Panc1 (cell line): ENCODE measurements at regions not wholly inside any gene's neighbourhood (a gene's known extent, or its start where the extent isn't known, plus 50 kb on each side); places are given as distances from the start of the nearest gene placed in this dataset.
A peak's percentile ranks its signal among the peaks of the same experiment; 100 is the strongest.

Experiments used
- ATAC-seq: fragments of 200-7000 bp; cut with Tn5 transposase; 2 replicates; pipeline ENCODE4 v1.9.1; 2020; ENCODE audit warnings: mild to moderate bottlenecking, moderate library complexity
- BruUV-seq: library from RNA; stranded (reverse); fragments of 400-500 nt; replicated peaks from 2 replicates; lab custom pipeline; 2021; lab: Mats Ljungman, UMichigan
- CTCF ChIA-PET: fragments of 300-600 bp; sonication (Branson Sonifier 250); formaldehyde crosslinking; loops from one replicate; lab custom pipeline; 2022; ENCODE audit warnings: antibody characterized with exemption; lab: Charles Lee
- POLR2A ChIA-PET: fragments of 300-600 bp; sonication (Branson Sonifier 250); formaldehyde crosslinking; loops from one replicate; lab custom pipeline; 2022; ENCODE audit warnings: antibody characterized with exemption; lab: Charles Lee
- DNase-seq: peaks from one replicate; pipeline ENCODE4 v3.0.0-alpha.2; 2010; ENCODE audit warnings: low read depth, low spot score
- H3K27ac ChIP-seq: 2 replicates; pipeline ENCODE4 v1.5.1; 2011; ENCODE audit warnings: mild to moderate bottlenecking, low read length, inconsistent platforms
- H3K27me3 ChIP-seq: fragments of 200-500 bp; sonication (Bioruptor generic); 2 replicates; pipeline ENCODE4 v1.6.0; 2014; ENCODE audit warnings: low read length, inconsistent platforms; ENCODE audit not compliant: control insufficient read depth, insufficient read depth
- H3K36me3 ChIP-seq: fragments of 200-500 bp; sonication (Bioruptor generic); 2 replicates; pipeline ENCODE4 v1.5.1; 2014; ENCODE audit warnings: inconsistent platforms, mild to moderate bottlenecking, low read length, moderate library complexity; ENCODE audit not compliant: control insufficient read depth, insufficient read depth
- H3K4me1 ChIP-seq: 2 replicates; pipeline ENCODE4 v1.5.1; 2011; ENCODE audit warnings: inconsistent platforms, mild to moderate bottlenecking, low read length, moderate library complexity; ENCODE audit not compliant: control insufficient read depth, insufficient read depth
- H3K4me3 ChIP-seq, 2 experiments: 2 replicates each; pipeline ENCODE4 v1.5.1; 2011 to 2012; ENCODE audit warnings: low read depth in 2 of 2, low read length in 2 of 2, mild to moderate bottlenecking in 2 of 2, inconsistent platforms in 1 of 2, moderate library complexity in 1 of 2
- H3K9me3 ChIP-seq: fragments of 200-500 bp; sonication (Bioruptor generic); 2 replicates; pipeline ENCODE4 v1.5.1; 2014; ENCODE audit warnings: low read depth, mild to moderate bottlenecking, inconsistent platforms, low read length, moderate library complexity; ENCODE audit not compliant: control insufficient read depth, insufficient read depth
- POLR2AphosphoS5 ChIP-seq: IDR thresholded peaks from 2 replicates; pipeline ENCODE4 v1.6.1; 2012; ENCODE audit warnings: mild to moderate bottlenecking, low read depth, low read length, moderate library complexity
- in situ Hi-C: cut with HindIII; loops from 2 replicates; pipeline ENCODE4 v1.10.0; 2016; ENCODE audit warnings: low sequenced_read_pairs, low pct_unique_long_range_greater_than_20kb
- intact Hi-C: fragments of 100-400 bp; cut with micrococcal nuclease; formaldehyde crosslinking; loops from one replicate; pipeline ENCODE4 v1.10.0; 2022; ENCODE audit not compliant: unreplicated experiment
- TF ChIP-seq, protein P1 (sequence below): fragments of 450-650 bp; IDR thresholded peaks from 2 replicates; pipeline ENCODE4 v1.5.1; 2017; ENCODE audit warnings: mild to moderate bottlenecking

DNA sequence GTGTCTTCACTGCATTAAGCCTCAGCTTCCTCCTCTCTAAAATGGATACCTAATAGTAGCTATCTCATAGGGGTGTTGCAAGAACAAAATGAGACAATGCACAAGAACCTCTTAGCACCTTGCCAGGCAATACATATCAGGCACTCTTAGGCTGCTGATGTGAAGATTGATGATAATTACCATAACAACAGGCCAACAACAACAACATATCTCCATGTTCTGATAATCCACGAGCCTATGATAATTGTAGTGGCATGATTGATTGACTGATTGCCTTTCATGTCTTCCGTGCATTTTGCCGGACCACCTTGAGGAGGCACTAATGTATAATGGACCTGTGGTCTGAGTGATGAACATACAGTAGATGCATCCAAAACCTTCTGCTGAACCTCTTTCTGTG, 50.7 kb upstream of the WSCD2 start:
- Histone ChIP-seq H3K27ac (no peak overlapping the region), H3K36me3 (no peaks in the 10 kb centered on the region), H3K27me3 (no peaks in the 10 kb centered on the region), H3K4me3 (no peak overlapping the region), H3K9me3 (no peaks in the 10 kb centered on the region), H3K4me1 (no peaks in the 10 kb centered on the region)
- BruUV-seq = no TSS peak
- CTCF ChIA-PET = no interaction called here
- in situ Hi-C loops = no loop called here
- DNase-seq = no peak
- no peak for ATAC-seq
- TF ChIP-seq POLR2AphosphoS5 = no peak
- TF ChIP-seq, protein P1, sequence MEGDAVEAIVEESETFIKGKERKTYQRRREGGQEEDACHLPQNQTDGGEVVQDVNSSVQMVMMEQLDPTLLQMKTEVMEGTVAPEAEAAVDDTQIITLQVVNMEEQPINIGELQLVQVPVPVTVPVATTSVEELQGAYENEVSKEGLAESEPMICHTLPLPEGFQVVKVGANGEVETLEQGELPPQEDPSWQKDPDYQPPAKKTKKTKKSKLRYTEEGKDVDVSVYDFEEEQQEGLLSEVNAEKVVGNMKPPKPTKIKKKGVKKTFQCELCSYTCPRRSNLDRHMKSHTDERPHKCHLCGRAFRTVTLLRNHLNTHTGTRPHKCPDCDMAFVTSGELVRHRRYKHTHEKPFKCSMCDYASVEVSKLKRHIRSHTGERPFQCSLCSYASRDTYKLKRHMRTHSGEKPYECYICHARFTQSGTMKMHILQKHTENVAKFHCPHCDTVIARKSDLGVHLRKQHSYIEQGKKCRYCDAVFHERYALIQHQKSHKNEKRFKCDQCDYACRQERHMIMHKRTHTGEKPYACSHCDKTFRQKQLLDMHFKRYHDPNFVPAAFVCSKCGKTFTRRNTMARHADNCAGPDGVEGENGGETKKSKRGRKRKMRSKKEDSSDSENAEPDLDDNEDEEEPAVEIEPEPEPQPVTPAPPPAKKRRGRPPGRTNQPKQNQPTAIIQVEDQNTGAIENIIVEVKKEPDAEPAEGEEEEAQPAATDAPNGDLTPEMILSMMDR = 0 out of 2 replicates have a peak, but pooled peaks have one; percentile 5
- POLR2A ChIA-PET = no interaction called here
- intact Hi-C loops = no loop called here
